Hepatocyte (in vitro differentiated cells): ENCODE measurements at regions not wholly inside any gene's neighbourhood (a gene's known extent, or its start where the extent isn't known, plus 50 kb on each side); places are given as distances from the start of the nearest gene placed in this dataset.

Source experiments
- CTCF ChIP-seq: fragments of 200-600 bp; sonication (generic); IDR thresholded peaks from 2 replicates; pipeline ENCODE4 v1.5.1; 2016; ENCODE audit warnings: antibody characterized with exemption, mild to moderate bottlenecking; ENCODE audit not compliant: poor library complexity
- EZH2 ChIP-seq: fragments of 200-600 bp; sonication (generic); IDR thresholded peaks from 2 replicates; pipeline ENCODE4 v1.6.1; 2016; ENCODE audit warnings: antibody characterized with exemption, mild to moderate bottlenecking, borderline replicate concordance
- EZH2phosphoT487 ChIP-seq: fragments of 200-600 bp; sonication (generic); IDR thresholded peaks from one replicate; pipeline ENCODE4 v1.6.1; 2018; ENCODE audit warnings: antibody characterized with exemption, mild to moderate bottlenecking, low read depth, moderate library complexity; ENCODE audit not compliant: unreplicated experiment, severe bottlenecking

- TF ChIP-seq CTCF (no peak), EZH2 (no peak), EZH2phosphoT487 (no peak)
These were observed 461.1 kb downstream of the TMEM182 start for GRCh38 chr2:103222969-103223368.
